Neuronal stem cell (in vitro differentiated cells): ENCODE measurements at regions not wholly inside any gene's neighbourhood (a gene's known extent, or its start where the extent isn't known, plus 50 kb on each side); places are given as distances from the start of the nearest gene placed in this dataset.

ENCODE experiments used
- DNase-seq: peaks from one replicate; pipeline ENCODE4 v3.0.0-alpha.2; 2013; ENCODE audit warnings: low spot score
- H2AFZ ChIP-seq: one replicate; pipeline ENCODE4 v1.6.1; 2013; ENCODE audit warnings: mild to moderate bottlenecking, low read length, inconsistent platforms
- H2AK5ac ChIP-seq: 2 replicates; pipeline ENCODE4 v1.6.1; 2013; ENCODE audit warnings: low read depth, mild to moderate bottlenecking, inconsistent platforms, low read length, moderate library complexity, mixed read lengths
- H2BK120ac ChIP-seq: 2 replicates; pipeline ENCODE4 v1.6.1; 2013; ENCODE audit warnings: low read depth, mild to moderate bottlenecking, inconsistent platforms, low read length, moderate library complexity, mixed read lengths
- H2BK12ac ChIP-seq: one replicate; pipeline ENCODE4 v1.6.1; 2013; ENCODE audit warnings: low read length, inconsistent platforms
- H2BK15ac ChIP-seq: 2 replicates; pipeline ENCODE4 v1.6.1; 2013; ENCODE audit warnings: mild to moderate bottlenecking, low read length, inconsistent platforms, mixed read lengths
- H2BK5ac ChIP-seq: one replicate; pipeline ENCODE4 v1.6.1; 2013; ENCODE audit warnings: inconsistent platforms, mild to moderate bottlenecking, low read length, moderate library complexity
- H3K14ac ChIP-seq: one replicate; pipeline ENCODE4 v1.6.1; 2013; ENCODE audit warnings: low read length, inconsistent platforms
- H3K18ac ChIP-seq: 2 replicates; pipeline ENCODE4 v1.6.1; 2013; ENCODE audit warnings: low read length, inconsistent platforms
- H3K23ac ChIP-seq: 2 replicates; pipeline ENCODE4 v1.6.1; 2013; ENCODE audit warnings: low read depth, mild to moderate bottlenecking, mixed read lengths, low read length, inconsistent platforms; ENCODE audit not compliant: poor library complexity
- H3K27ac ChIP-seq: replicated peaks from 3 replicates; pipeline ENCODE4 v1.5.1; 2013; ENCODE audit warnings: low read length, inconsistent platforms
- H3K27me3 ChIP-seq, 3 experiments: 2 replicates each; pipeline ENCODE4 v1.6.1; 2013; ENCODE audit warnings: low read length in 3 of 3, mild to moderate bottlenecking in 2 of 3, inconsistent platforms in 1 of 3, low read depth in 1 of 3, mixed read lengths in 1 of 3, moderate library complexity in 1 of 3; ENCODE audit not compliant: control insufficient read depth in 3 of 3, insufficient read depth in 3 of 3
- H3K36me3 ChIP-seq, 2 donors: replicated peaks in 1 of 2; 2 replicates each; pipeline ENCODE4 v1.6.1; 2013; ENCODE audit warnings: low read length in 2 of 2; ENCODE audit not compliant: control insufficient read depth in 2 of 2, insufficient read depth in 2 of 2
- H3K4ac ChIP-seq: 2 replicates; pipeline ENCODE4 v1.6.1; 2013; ENCODE audit warnings: inconsistent platforms, mild to moderate bottlenecking, low read length, moderate library complexity
- H3K4me1 ChIP-seq, 2 donors: 1 replicate in 1 of 2; 2 replicates in 1 of 2; pipeline ENCODE4 v1.6.1; 2013; ENCODE audit warnings: low read length in 2 of 2, low read depth in 1 of 2; ENCODE audit not compliant: control insufficient read depth in 2 of 2, insufficient read depth in 1 of 2
- H3K4me2 ChIP-seq: one replicate; pipeline ENCODE4 v1.6.1; 2013; ENCODE audit warnings: mild to moderate bottlenecking, low read length, inconsistent platforms; ENCODE audit not compliant: insufficient read depth, poor library complexity, severe bottlenecking
- H3K4me3 ChIP-seq, 2 donors: 2 replicates each; pipeline ENCODE4 v1.5.1; 2013; ENCODE audit warnings: low read length in 2 of 2, mild to moderate bottlenecking in 2 of 2, inconsistent platforms in 1 of 2, moderate library complexity in 1 of 2
- H3K79me1 ChIP-seq: one replicate; pipeline ENCODE4 v1.6.1; 2013; ENCODE audit warnings: low read depth, mild to moderate bottlenecking, inconsistent platforms, low read length, moderate library complexity
- H3K9ac ChIP-seq: one replicate; pipeline ENCODE4 v1.6.1; 2013; ENCODE audit warnings: mild to moderate bottlenecking, low read depth, low read length, inconsistent platforms; ENCODE audit not compliant: poor library complexity
- H3K9me3 ChIP-seq, 2 donors: replicated peaks in 1 of 2; 2 replicates each; pipeline versions ENCODE3 to v1.6.1; 2013; ENCODE audit warnings: low read length in 2 of 2, mild to moderate bottlenecking in 2 of 2, inconsistent platforms in 1 of 2, low read depth in 1 of 2, mixed read lengths in 1 of 2, moderate library complexity in 1 of 2; ENCODE audit not compliant: control insufficient read depth in 2 of 2, insufficient read depth in 1 of 2
- H4K8ac ChIP-seq: one replicate; pipeline ENCODE4 v1.6.1; 2013; ENCODE audit warnings: low read depth, mild to moderate bottlenecking, inconsistent platforms, low read length, moderate library complexity
- H4K91ac ChIP-seq: one replicate; pipeline ENCODE4 v1.6.1; 2013; ENCODE audit warnings: low read length, low read depth, mild to moderate bottlenecking, inconsistent platforms; ENCODE audit not compliant: poor library complexity
- WGBS, 2 donors: extraction: QIAGEN DNeasy Blood & Tissue Kit; methylation state at CpG; one replicate each; pipeline ENCODE4 v1.1.7; 2013; ENCODE audit warnings: missing lambda C conversion rate in 2 of 2, mixed read lengths in 1 of 2; ENCODE audit not compliant: insufficient read length in 2 of 2, insufficient replicate concordance in 1 of 2; ENCODE audit errors: extremely low coverage in 2 of 2; 5-methylcytosine and 5-hydroxymethylcytosine counted together

DNA sequence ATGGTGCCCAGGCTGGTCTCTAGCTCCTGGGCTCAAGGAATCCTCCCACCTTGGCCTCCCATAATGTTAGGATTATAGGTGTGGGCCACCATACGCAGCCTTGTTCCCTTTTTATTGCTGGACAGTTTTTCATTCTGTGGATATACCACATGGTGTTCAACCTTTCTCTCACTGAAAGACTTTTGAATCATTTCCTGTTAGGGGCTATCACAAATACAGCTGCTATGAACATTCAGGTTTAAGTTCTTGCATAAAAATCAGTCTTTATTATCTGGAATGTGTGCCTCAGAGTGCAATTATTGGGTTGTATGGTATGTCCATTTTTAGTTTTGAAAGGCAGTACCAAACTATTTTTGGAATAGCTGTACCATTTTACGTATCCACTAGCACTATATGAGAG is 647.2 kb downstream of the LIG4 start:
- H3K14ac ChIP-seq = no peak overlapping the region
- no peak overlapping the region for H4K91ac ChIP-seq
- H4K8ac ChIP-seq = no peak overlapping the region
- H3K4me3 ChIP-seq = no peak overlapping the region
- no peak overlapping the region for H2BK15ac ChIP-seq
- no peak for DNase-seq
- H3K4ac ChIP-seq = no peak overlapping the region
- H3K79me1 ChIP-seq = no peaks in the 10 kb centered on the region
- H3K4me1 ChIP-seq = peaks cover 3 to 10% of the 10 kb centered on the region in 2 donors
- no CpG with 5 or more reads among the region's 2 CpGs for WGBS, 2 donors
- no peak overlapping the region for H2AK5ac ChIP-seq
- H3K18ac ChIP-seq = no peak overlapping the region
- no peak overlapping the region for H3K4me2 ChIP-seq
- no peaks in the 10 kb centered on the region for H3K27me3 ChIP-seq
- no peak overlapping the region for H3K23ac ChIP-seq
- no peaks in the 10 kb centered on the region for H3K9me3 ChIP-seq
- H2BK12ac ChIP-seq = no peak overlapping the region
- no peak overlapping the region for H2BK120ac ChIP-seq
- no peak overlapping the region for H2AFZ ChIP-seq
- H3K9ac ChIP-seq = no peak overlapping the region
- H3K27ac ChIP-seq = no peak overlapping the region
- no peak overlapping the region for H2BK5ac ChIP-seq
- no peaks in the 10 kb centered on the region for H3K36me3 ChIP-seq

DNA sequence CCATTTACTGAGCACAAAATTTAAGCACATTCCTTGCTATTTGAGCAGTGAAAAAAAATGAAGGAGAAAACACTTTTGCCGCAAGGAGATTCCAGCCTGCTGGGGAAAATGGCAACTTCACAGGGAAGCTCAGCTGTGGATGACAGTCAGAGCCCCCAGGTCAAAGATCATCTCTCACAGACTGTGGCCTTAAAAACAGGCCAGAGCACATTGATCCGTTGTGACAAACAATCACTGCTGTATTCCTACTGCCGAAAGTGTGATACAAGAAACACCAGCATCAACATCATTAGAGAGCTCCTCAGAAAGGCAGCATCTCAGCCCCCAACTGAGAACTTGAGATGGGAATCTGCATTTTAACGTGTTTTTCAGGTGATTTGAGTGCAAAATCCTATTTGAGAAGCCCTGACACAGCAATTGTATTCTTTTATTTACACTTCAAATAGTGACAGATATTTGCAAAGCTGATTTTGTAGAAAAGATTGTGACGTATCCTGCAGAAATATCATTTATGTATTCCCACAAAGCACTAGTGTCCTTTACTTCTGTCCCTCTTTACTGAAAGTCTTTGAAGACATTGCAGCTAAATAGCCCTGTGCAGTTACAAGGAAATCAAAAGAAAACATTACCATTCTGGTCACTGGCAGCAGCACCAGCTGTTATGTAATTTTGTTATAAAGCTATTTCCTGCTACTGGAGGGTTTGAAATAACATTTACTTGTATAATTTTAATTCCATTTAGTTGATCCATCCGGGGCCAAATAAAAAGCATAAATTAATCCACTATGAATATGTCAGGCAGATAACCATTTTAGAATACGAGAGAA is 652.0 kb downstream of the LIG4 start:
- no peak overlapping the region for H2BK12ac ChIP-seq
- H3K9ac ChIP-seq = no peak overlapping the region
- H3K79me1 ChIP-seq = no peaks in the 10 kb centered on the region
- no peaks in the 10 kb centered on the region for H3K27me3 ChIP-seq
- no CpG with 5 or more reads among the region's 7 CpGs for WGBS, 2 donors
- no peak overlapping the region for H3K4ac ChIP-seq
- no peaks in the 10 kb centered on the region for H3K9me3 ChIP-seq
- H2BK5ac ChIP-seq = no peak overlapping the region
- H3K4me2 ChIP-seq = no peak overlapping the region
- no peak overlapping the region for H3K27ac ChIP-seq
- DNase-seq = peak; percentile 37
- no peak overlapping the region for H3K14ac ChIP-seq
- no peak overlapping the region for H2BK15ac ChIP-seq
- H3K4me1 ChIP-seq = peaks cover 10 to 16% of the 10 kb centered on the region in 2 donors
- H2BK120ac ChIP-seq = no peak overlapping the region
- H2AK5ac ChIP-seq = no peak overlapping the region
- no peak overlapping the region for H3K23ac ChIP-seq
- peak overlapping the region in 1 of 2 donors; percentile 4 for H3K4me3 ChIP-seq
- peak overlapping the region; percentile 46 for H2AFZ ChIP-seq
- H3K18ac ChIP-seq = no peak overlapping the region
- H4K91ac ChIP-seq = no peak overlapping the region
- H4K8ac ChIP-seq = no peak overlapping the region
- H3K36me3 ChIP-seq = no peaks in the 10 kb centered on the region

DNA sequence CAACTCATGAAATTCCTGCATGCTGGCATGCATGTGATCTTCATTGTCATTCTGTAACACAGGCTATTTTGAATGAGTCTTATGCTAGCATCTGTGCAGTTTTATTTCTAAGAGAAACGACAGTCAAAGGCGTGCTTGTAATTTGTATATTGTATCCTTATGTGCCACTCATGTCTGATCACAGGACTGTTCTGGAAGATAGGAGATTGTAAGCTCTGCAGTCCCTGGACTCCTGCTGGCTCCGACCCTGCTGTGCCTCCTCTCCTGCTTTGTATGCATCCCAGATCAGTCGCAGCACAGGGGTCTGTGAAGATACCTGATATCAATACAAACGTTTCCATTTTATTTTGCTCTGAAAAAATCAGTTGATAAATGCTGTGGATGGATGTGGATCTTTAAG is 653.1 kb downstream of the LIG4 start:
- Histone ChIP-seq H4K8ac (no peak overlapping the region), H3K18ac (no peak overlapping the region), H3K9me3 (no peaks in the 10 kb centered on the region), H4K91ac (no peak overlapping the region), H2BK120ac (no peak overlapping the region), H2BK15ac (no peak overlapping the region), H3K9ac (no peak overlapping the region), H3K27ac (no peak overlapping the region), H3K4me3 (peak overlapping the region in 1 of 2 donors; percentile 4), H3K27me3 (no peaks in the 10 kb centered on the region), H3K4me1 (peaks cover 10 to 16% of the 10 kb centered on the region in 2 donors), H2BK5ac (no peak overlapping the region), H3K23ac (no peak overlapping the region), H2AK5ac (no peak overlapping the region), H3K36me3 (no peaks in the 10 kb centered on the region), H3K4ac (no peak overlapping the region), H3K79me1 (no peaks in the 10 kb centered on the region), H3K14ac (no peak overlapping the region), H2BK12ac (no peak overlapping the region), H3K4me2 (no peak overlapping the region), H2AFZ (peak overlapping the region; percentile 46)
- no CpG with 5 or more reads among the region's 5 CpGs for WGBS, 2 donors
- DNase-seq = no peak

DNA sequence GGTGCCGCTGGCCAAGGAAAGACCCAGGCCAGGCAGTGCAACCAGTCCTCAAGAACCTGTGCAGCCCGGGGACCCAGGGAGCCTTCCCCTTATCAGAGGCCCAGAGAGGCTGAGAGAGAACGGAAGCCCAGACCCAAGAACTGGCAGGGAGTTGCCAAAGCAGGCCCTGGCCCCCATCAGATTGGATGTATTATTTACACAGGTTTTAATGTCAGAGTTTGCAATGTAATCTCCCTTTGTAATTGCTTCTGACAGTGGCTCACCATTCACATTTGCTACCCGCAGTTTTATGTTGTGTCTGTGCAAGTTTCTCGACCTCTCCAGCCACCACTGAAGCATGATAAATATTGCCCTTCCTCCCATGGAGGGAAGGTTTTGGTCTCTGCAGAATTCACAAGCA is 660.9 kb downstream of the LIG4 start:
- Histone ChIP-seq H3K27me3 (no peaks in the 10 kb centered on the region), H2AK5ac (no peak overlapping the region), H4K8ac (no peak overlapping the region), H3K4me3 (no peak overlapping the region), H3K23ac (no peak overlapping the region), H3K4me2 (no peak overlapping the region), H3K14ac (no peak overlapping the region), H3K9ac (no peak overlapping the region), H3K4ac (no peak overlapping the region), H2AFZ (peak overlapping the region; percentile 59), H3K18ac (no peak overlapping the region), H2BK15ac (no peak overlapping the region), H3K36me3 (no peaks in the 10 kb centered on the region), H3K4me1 (no peaks in the 10 kb centered on the region), H3K27ac (no peak overlapping the region), H3K79me1 (no peaks in the 10 kb centered on the region), H2BK5ac (no peak overlapping the region), H3K9me3 (no peaks in the 10 kb centered on the region), H4K91ac (no peak overlapping the region), H2BK120ac (no peak overlapping the region), H2BK12ac (no peak overlapping the region)
- DNase-seq = no peak
- WGBS, 2 donors = no CpG with 5 or more reads among the region's 5 CpGs
